ENCODE measurements at regions not wholly inside any gene's neighbourhood (a gene's known extent, or its start where the extent isn't known, plus 50 kb on each side); places are given as distances from the start of the nearest gene placed in this dataset.

DNA sequence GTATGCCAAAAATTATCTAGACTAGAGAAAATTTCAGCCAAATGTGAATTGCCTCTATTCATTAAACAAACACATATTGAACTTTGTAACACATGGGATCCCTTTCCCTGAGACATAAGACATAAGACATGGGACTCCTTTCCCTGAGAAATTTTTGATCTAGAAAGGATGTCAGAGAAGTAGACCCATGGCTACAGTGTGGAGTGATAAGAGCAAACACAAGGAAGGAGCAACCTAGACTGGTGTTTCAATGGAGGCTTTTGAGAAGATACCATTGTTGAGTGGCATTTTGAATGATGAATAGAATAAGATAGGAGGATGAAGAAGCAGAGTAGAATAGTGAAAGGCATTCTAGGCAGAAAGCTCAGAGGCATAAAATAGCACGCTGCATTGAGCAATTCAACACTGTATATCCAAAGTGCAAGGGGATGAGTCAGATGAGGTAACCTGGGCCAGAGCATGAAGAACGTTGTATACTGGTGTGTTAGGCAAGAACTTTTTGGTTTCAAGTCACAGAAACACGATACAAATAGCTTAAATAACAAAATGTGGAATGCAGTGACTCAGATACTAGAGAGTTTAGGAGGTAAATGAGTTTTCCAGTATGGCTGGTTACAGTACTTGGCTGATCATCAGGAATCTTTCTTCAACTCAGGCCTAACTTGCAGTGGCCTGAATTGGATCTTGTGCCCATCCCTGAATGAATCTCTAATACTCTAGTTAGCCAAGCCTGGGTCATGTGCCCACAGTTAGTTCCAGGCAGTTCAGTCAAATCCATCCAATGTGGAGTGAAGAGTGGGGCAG is 129.8 kb upstream of the TANK start:
- Histone ChIP-seq H3K27ac (no peak overlapping the region), H3K36me3 (no peaks in the 10 kb centered on the region), H3K27me3 (ENCODE audit: insufficient read depth, low read depth, severe bottlenecking) (no peaks in the 10 kb centered on the region), H3K9me3 (ENCODE audit: severe bottlenecking) (no peaks in the 10 kb centered on the region), H3K4me3 (ENCODE audit: low read depth, low read length) (no peak overlapping the region)
- TF ChIP-seq, protein P1, sequence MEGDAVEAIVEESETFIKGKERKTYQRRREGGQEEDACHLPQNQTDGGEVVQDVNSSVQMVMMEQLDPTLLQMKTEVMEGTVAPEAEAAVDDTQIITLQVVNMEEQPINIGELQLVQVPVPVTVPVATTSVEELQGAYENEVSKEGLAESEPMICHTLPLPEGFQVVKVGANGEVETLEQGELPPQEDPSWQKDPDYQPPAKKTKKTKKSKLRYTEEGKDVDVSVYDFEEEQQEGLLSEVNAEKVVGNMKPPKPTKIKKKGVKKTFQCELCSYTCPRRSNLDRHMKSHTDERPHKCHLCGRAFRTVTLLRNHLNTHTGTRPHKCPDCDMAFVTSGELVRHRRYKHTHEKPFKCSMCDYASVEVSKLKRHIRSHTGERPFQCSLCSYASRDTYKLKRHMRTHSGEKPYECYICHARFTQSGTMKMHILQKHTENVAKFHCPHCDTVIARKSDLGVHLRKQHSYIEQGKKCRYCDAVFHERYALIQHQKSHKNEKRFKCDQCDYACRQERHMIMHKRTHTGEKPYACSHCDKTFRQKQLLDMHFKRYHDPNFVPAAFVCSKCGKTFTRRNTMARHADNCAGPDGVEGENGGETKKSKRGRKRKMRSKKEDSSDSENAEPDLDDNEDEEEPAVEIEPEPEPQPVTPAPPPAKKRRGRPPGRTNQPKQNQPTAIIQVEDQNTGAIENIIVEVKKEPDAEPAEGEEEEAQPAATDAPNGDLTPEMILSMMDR (IDR thresholded peaks at IDR 0.05; ENCODE audit: low read depth, low read length), result no peak
- no peak for DNase-seq

DNA sequence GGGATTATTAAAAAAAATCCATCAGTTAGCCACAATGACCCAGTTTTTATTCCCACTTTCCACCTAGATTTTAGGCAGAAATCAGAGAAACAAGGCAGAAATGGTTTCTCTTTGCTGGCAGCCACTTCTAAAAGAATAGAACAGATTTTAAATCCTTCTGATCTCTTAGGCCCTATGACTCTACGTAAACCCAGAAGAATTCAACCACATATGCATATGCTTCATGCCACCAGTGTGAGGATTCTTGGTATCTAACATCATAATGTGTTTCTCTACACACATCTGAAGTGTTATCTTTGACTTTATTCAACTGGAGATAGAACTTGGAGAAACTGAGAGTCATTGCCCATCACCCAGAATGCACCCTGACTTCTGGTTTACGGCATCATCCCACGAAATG is 128.7 kb upstream of the TANK start:
- Histone ChIP-seq H3K27ac (no peak overlapping the region; the same call in 1 of the 2 replicates), H3K36me3 (no peaks in the 10 kb centered on the region), H3K4me3 (ENCODE audit: low read depth, low read length) (no peak overlapping the region), H3K27me3 (ENCODE audit: insufficient read depth, low read depth, severe bottlenecking) (no peaks in the 10 kb centered on the region), H3K9me3 (ENCODE audit: severe bottlenecking) (no peaks in the 10 kb centered on the region)
- TF ChIP-seq, protein P1 (IDR thresholded peaks at IDR 0.05; ENCODE audit: low read depth, low read length), result no peak
- no peak for DNase-seq

DNA sequence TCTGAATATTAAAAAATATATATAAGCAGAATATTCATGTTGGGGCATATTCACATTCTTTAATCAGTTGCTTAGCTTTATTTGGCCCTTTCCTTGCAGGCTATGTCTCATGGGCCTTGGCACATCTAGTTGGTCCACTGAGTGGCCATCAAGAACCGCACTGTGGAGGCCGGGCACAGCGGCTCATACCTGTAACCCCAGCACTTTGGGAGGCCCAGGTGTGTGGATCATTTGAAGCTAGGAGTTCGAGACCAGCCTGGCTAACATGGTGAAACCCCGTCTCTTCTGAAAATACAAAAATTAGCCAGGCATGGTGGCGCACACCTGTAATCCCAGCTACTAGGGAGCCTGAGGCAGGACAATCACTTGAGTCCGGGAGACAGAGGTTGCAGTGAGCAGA is 127.6 kb upstream of the TANK start:
- DNase-seq, result no peak
- no peak overlapping the region for H3K27ac ChIP-seq
- TF ChIP-seq, protein P1 (IDR thresholded peaks at IDR 0.05; ENCODE audit: low read depth, low read length), result no peak

DNA sequence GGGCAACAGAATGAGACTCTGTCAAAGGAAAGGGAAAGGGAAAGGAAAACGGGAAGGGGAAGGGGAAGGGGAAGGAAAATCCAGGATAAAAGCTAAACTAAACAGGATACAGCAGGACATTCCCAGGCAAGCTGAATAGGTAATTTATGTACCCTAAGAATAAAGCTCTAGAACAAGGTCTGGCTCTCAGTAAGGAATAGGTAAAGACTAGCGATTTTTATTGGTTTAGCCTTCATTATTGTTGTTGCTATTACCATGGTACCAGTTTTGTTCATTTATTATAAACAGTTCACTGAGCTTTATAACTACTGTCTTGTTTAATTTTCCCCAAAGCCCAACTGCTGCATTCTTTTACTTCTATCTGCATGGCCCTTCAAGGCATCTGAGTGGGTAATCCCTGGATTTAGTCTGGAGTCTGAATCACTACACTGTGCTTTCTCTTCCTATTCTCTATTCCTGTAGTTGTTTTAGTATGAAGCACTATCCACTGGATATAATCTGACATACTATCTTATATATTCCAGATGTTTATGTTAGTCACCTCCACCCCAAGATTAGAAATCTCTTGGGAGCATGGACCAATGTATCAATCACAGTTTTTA is 127.1 kb upstream of the TANK start:
- TF ChIP-seq, protein P1 (IDR thresholded peaks at IDR 0.05; ENCODE audit: low read depth, low read length), result no peak
- H3K27me3 ChIP-seq (ENCODE audit: insufficient read depth, low read depth, severe bottlenecking), result no peaks in the 10 kb centered on the region
- DNase-seq, result no peak
- H3K27ac ChIP-seq, result no peak overlapping the region
- no peaks in the 10 kb centered on the region for H3K36me3 ChIP-seq
- H3K9me3 ChIP-seq (ENCODE audit: severe bottlenecking), result no peaks in the 10 kb centered on the region
- H3K4me3 ChIP-seq (ENCODE audit: low read depth, low read length), result no peak overlapping the region

More for the DNA sequence above, 127.6 kb upstream of the TANK start:
- Histone ChIP-seq H3K36me3 (no peaks in the 10 kb centered on the region), H3K4me3 (ENCODE audit: low read depth, low read length) (no peak overlapping the region), H3K9me3 (ENCODE audit: severe bottlenecking) (no peaks in the 10 kb centered on the region), H3K27me3 (ENCODE audit: insufficient read depth, low read depth, severe bottlenecking) (no peaks in the 10 kb centered on the region)

DNA sequence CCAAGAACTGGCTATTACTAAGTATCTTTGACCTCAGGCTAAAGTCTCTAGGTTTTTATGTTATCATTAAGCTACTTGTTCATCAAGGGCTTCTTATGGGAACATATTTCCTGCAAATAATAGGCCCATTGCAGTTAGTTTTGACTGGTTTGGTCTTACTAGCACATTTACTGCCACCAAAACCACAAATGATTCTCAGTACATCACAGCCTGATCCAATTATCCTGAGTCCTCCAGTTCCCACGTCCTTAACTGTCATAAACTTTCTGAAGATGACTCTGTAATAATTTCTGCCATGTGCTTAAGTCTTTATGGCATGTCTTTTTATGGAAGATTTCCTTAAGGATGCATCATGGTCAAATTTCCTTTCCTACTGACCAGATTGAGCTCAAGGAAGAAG is 123.3 kb upstream of the TANK start:
- TF ChIP-seq, protein P1 (IDR thresholded peaks at IDR 0.05; ENCODE audit: low read depth, low read length), result no peak
- no peak for DNase-seq
- no peak overlapping the region for H3K27ac ChIP-seq
- H3K27me3 ChIP-seq (ENCODE audit: insufficient read depth, low read depth, severe bottlenecking), result no peaks in the 10 kb centered on the region
- no peaks in the 10 kb centered on the region for H3K9me3 ChIP-seq (ENCODE audit: severe bottlenecking)
- H3K36me3 ChIP-seq, result no peaks in the 10 kb centered on the region
- H3K4me3 ChIP-seq (ENCODE audit: low read depth, low read length), result no peak overlapping the region
